HG03342 (cell line): ENCODE measurements at regions not wholly inside any gene's neighbourhood (a gene's known extent, or its start where the extent isn't known, plus 50 kb on each side); places are given as distances from the start of the nearest gene placed in this dataset.
"Not testable (repeated sequence)": the region's sequence is repeated elsewhere in the genome, so short reads cannot be mapped to it uniquely, and the experiment has no call there.

Experiments used
- ATAC-seq: cut with Tn5 transposase; IDR thresholded peaks from one replicate; pipeline ENCODE4 v1.9.1; 2021; ENCODE audit warnings: mild to moderate bottlenecking, moderate library complexity; ENCODE audit not compliant: unreplicated experiment

DNA sequence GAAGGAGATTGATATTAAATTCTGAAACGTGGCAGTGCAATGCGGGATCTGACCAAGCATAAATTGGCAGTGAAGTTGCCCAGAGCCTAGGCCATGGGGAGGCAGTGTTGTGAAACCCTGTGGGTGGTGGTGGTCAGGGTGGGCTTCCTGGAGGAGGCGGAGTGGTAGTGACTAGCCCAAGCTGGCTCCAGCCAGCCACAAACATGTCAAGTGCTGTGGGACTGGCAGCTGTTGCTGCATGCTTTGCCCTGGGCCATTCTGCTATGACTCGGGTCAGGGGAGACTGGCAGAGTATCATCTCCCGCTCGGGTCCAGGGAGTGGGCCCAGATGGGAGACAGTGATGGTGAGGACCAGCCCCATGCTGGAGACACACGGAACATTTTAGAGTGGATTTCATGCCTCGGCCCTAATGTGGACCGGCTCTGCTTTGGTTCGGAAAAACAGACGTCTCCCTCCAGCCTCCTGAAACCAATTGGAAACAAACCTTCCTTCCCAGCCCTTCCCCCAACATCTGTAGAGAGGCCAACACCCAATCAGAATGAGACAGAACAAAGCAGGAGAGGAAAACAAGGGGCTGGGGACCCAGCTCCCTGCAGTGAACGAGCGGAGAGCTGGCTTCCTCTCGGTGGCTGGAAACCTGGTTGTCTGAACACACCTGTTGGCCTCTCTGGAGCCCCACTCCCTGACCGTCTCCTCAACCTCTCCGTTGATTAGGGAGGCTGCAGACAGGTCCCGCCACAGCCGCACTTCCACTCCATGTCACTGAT is 58.2 kb downstream of the TMEM270 start:
- ATAC-seq = no peak

GRCh38 chr7:73919694-73920375 is 58.9 kb downstream of the TMEM270 start:
- ATAC-seq = no peak

DNA sequence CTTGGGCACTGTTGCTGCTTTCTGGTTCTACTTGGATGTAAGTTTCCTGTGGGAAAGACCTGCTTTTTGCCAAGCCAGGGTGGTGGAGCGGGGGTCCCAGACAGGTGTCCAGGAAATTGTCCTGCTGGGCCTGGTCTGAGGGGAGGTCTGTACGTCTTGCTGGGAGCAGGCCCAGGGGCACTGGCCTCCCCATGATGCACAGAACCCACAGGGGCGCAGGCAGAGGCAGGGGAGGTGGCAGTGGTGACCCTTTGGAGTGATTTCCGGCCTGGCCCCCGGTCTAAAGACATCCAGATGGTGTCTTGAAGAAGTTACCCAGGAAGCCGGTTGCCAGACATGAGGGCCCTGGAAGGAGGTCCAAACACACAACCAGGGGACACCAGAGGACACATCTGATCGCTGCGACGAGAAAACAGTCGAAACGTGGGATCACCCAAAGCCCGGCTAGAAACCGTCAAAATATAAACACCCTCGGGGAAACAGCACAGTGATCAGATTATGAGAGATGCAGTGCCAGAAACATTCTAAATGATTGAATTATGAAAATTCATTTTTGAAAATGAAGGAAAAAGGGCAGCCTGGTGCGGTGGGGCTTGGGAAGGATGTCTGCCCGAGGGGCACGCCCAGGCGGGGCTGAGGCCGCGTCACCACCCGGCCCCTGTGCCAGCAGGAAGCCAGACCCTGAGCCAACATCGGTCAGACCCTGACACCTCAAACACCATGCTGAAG is 59.6 kb downstream of the TMEM270 start:
- ATAC-seq = no peak

GRCh38 chr7:73921623-73922528 is 60.9 kb downstream of the TMEM270 start:
- no peak for ATAC-seq

GRCh38 chr7:73928644-73929043 is 67.7 kb downstream of the TMEM270 start:
- ATAC-seq = not testable (repeated sequence)

DNA sequence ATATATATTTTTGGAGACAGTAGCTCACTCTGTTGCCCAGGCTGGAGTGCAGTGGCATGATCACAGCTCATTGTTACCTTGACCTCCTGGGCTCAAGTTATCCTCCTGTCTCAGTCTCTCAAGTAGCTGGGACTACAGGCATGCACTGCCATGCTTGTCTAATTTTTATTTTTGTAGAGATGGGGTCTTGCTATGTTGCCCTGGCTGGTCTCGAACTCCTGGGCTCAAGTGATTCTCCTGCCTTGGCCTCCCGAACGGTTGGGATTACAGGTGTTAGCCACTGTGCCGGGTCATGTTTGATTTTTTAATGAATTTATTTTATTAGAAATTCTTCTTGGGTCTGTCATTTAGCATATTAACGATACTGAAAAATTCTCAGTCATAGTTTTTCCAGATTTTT is 70.5 kb downstream of the TMEM270 start:
- ATAC-seq = no peak

DNA sequence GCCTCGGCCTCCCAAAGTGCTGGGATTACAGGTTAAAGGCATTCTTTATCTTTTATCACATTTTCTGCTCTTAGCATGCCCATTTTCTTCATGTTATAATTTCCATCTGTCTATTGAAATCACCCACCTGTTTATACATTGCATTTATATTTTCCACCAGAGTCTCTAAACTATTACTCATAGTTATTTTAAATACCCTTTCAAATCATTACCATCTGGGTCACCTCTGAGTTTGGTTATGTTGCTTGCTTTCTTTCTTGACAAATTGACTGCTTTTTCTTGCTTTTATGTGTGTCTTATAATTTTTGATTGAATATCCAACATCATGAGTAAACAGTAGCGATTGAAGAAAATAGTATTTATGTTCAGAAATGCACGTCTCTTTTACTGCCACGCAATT is 71.4 kb downstream of the TMEM270 start:
- ATAC-seq = no peak

DNA sequence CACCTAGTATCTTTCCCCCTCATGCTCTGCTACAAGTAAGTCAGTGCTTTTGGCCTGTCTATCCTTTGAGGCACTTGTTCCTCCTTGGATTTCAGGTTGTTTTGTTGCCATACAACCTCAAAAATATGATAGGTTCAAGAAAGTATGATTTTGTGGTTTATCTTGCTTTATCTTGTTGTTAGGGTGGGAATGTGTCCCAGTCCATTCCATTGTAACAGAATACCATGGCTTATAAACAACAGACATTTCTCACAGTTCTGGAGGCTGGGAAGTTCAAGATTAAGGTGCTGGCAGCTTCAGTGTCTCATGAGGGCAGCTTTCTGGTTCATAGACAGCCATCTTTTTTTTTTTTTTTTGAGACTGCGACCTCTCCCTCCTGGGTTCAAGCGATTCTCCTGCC is 72.1 kb downstream of the TMEM270 start:
- ATAC-seq = no peak

GRCh38 chr7:73936967-73937366 is 76.0 kb downstream of the TMEM270 start:
- ATAC-seq = no peak

GRCh38 chr7:73937650-73938049 is 76.7 kb downstream of the TMEM270 start:
- ATAC-seq = not testable (repeated sequence)

GRCh38 chr7:73939528-73939927 is 78.6 kb downstream of the TMEM270 start:
- ATAC-seq = no peak

DNA sequence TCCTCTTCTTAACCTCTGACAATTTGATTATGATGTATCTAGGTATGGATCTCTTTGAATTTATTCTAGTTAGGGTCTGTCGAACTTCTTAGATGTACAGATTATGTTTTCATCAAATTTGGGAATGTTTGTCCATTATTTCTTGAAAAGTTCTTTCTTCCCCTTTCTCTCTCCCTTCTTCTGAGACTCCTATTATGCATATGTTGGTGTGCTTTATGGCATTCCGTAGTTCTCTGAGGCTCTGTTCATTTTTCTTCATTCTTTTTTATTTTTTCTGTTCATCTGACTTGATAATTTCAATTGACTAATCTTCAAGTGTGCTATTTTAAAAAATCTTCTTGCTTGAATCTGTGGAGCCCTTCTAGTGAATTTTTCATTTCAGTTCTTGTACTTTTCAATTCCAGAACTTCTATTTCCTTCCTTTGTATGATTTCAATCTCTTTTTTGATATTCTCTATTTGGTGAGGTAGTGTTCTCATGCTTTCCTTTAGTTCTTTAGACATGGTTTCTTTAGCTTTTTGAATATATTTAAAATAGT is 79.8 kb downstream of the TMEM270 start:
- no peak for ATAC-seq

- ATAC-seq = no peak
These were observed 81.0 kb downstream of the TMEM270 start for GRCh38 chr7:73941836-73942551.

GRCh38 chr7:73945022-73945421 is 83.0 kb upstream of the ELN start:
- no peak for ATAC-seq

DNA sequence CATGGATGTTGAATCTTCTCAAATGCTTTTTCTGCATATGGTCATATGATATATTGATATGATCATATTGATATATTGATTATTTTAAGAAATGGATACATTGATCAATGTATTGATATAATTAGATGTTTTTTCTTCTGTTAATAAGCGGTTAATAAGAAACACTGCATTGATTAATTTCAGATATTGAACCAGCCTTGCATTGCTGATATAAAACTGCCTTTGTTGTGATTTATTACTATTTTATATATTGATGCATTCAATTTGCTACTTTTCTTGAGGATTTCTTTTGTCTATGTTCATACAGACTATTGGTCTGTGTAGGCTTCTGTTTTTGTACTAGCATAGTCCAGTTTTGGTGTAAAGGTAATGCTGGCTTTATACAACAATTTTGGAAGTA is 79.7 kb upstream of the ELN start:
- no peak for ATAC-seq

- ATAC-seq = no peak
These were observed 75.7 kb upstream of the ELN start for GRCh38 chr7:73952266-73952665.

DNA sequence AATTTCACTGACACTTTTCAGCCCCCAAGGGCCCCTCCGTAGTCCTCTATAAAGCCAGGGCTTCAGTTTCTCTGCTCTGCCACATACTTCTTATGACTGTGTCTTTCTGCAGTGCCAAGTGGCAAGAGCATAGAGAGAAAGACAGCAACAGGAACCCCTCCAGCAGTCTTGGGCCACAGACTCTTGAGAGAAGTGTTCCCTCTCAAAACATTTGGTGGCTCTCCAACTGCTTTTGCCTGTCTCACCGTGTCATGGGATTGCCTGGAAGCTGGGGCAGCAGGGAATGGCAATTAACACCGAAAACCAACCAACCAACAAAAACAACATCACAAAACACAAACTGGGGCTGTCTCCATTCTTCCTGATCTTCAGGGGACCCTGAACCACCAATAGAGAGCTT is 73.8 kb upstream of the ELN start:
- no peak for ATAC-seq

DNA sequence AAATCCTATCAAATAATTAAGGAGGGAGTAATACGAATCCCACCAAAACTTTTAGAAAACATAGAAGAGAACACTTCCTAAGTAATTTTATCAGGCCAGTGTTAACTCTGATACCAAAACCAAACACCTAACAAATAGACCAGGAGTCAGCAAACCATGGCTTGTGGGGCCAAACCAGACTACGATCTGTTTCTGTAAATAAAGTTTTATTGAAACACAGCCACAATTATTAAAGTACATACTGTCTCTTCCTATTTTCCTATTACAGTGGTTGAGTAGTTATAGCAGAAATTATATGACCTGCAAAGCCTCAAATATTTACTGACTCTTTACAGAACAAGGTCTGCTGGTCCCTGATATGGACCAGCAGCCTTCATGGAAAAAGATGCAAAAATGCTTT is 73.1 kb upstream of the ELN start:
- no peak for ATAC-seq

GRCh38 chr7:73960548-73960947 is 67.4 kb upstream of the ELN start:
- ATAC-seq = no peak

DNA sequence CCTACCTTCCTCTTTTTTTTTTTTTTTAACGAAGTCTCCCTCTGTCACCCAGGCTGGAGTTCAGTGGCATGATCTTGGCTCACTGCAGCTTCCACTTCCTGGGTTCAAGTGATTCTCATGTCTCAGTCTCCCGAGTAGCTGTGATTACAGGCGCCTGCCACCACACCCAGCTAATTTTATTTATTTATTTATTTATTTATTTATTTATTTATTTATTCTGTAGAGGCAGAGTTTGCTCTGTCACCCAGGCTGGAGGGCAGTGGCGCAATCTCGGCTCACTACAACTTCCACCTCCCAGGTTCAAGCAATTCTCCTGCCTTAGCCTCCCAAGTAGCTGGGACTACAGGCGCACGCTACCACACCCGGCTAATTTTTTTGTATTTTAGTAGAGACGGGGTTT is 66.0 kb upstream of the ELN start:
- ATAC-seq = not testable (repeated sequence)
